Pancreas (tissue), 10 donors: ENCODE measurements at regions not wholly inside any gene's neighbourhood (a gene's known extent, or its start where the extent isn't known, plus 50 kb on each side); places are given as distances from the start of the nearest gene placed in this dataset.

Experiments used
- ATAC-seq, 4 donors: fragments of 200-7000 bp; cut with Tn5 transposase; one replicate each; pipeline versions ENCODE4 v1.8.0 to v1.9.1; 2020; ENCODE audit warnings: mild to moderate bottlenecking in 4 of 4, moderate library complexity in 4 of 4
- DNase-seq, 6 donors: peaks; one replicate each; pipeline ENCODE4 v3.0.0-alpha.2; 2020
- FAIRE-seq: peaks from 2 replicates; lab custom pipeline; 2012; peaks lifted over from hg19 to GRCh38; lab: Jason Lieb, UNC
- H3K27ac ChIP-seq, 4 donors: fragments of 200-600 bp; sonication (generic); 1 replicate in 3 of 4; 2 replicates in 1 of 4; pipeline versions ENCODE4 v1.5.0 to v1.8.0; 2020
- H3K27me3 ChIP-seq, 4 donors: fragments of 200-600 bp; one replicate each; pipeline ENCODE4 v1.8.0; 2021
- H3K36me3 ChIP-seq, 3 donors: fragments of 200-600 bp; sonication (generic) in 1 of 3; one replicate each; pipeline versions ENCODE4 v1.5.0 to v1.8.0; 2020 to 2021
- H3K4me1 ChIP-seq, 3 donors: fragments of 200-600 bp; one replicate each; pipeline ENCODE4 v1.8.0; 2021
- H3K4me3 ChIP-seq, 4 donors: fragments of 200-600 bp; sonication (generic) in 2 of 4; one replicate each; pipeline versions ENCODE4 v1.5.0 to v1.8.0; 2020 to 2021
- H3K9me3 ChIP-seq, 4 donors: fragments of 200-600 bp; one replicate each; pipeline ENCODE4 v1.8.0; 2021
- WGBS, 2 donors: extraction: QIAGEN DNeasy Blood & Tissue Kit; methylation state at CpG; one replicate each; pipeline ENCODE4 v1.1.7; 2013; 5-methylcytosine and 5-hydroxymethylcytosine counted together
- intact Hi-C, 3 donors: fragments of 100-400 bp; cut with DNase I; formaldehyde crosslinking; loops; one replicate each; pipeline versions ENCODE4 v1.11.1 to v1.14.2; 2022
- TF ChIP-seq, protein P1 (sequence below), 4 donors: fragments of 200-600 bp; sonication (generic) in 3 of 4; IDR thresholded peaks; one replicate each; pipeline versions ENCODE4 v1.5.0 to v1.8.0; 2021; ENCODE audit warnings: antibody characterized with exemption in 4 of 4
- donor health status: healthy with polysubstance abuse.
- donor health status: DM: no; HTN: no; CAD: no; lungs with moderate emphysema.
- donor health status: DM: no; HTN: no; CAD: no.
- donor health status: control.
- donor health status: control.
- donor health status: Bipolar disorder and iron deficiency.
- donor health status: DM: yes; HTN: yes; CAD: no.
- donor health status: DM: no; HTN: no; CAD: no.
- donor health status: DM: no; HTN: no; CAD: no.
- donor health status: DM: yes; HTN: yes; CAD: no.

DNA sequence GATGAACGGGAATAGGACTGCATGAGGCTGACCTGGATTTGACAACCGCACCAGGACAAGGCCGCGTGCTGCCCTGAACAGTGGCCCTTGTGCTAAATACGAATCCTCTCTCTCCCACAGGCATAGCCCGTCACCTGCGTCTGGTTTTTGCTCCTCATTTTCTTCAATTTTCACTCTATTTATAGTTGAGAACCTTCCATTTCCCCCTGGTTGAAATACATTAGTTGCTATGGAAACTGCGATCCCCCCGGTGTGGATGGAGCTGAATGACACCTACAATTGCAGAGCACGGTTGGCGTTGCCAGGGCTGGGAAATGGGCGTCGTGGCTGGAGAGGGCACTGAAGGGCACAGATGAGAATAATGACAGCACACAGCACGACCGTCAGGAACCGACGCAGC lies 158.6 kb upstream of the PITRM1 start:
- Histone ChIP-seq H3K36me3 (no peaks in the 10 kb centered on the region), H3K4me1 (no peaks in the 10 kb centered on the region), H3K4me3 (no peak overlapping the region), H3K9me3 (no peaks in the 10 kb centered on the region), H3K27ac (no peak overlapping the region), H3K27me3 (no peaks in the 10 kb centered on the region)
- TF ChIP-seq, protein P1, sequence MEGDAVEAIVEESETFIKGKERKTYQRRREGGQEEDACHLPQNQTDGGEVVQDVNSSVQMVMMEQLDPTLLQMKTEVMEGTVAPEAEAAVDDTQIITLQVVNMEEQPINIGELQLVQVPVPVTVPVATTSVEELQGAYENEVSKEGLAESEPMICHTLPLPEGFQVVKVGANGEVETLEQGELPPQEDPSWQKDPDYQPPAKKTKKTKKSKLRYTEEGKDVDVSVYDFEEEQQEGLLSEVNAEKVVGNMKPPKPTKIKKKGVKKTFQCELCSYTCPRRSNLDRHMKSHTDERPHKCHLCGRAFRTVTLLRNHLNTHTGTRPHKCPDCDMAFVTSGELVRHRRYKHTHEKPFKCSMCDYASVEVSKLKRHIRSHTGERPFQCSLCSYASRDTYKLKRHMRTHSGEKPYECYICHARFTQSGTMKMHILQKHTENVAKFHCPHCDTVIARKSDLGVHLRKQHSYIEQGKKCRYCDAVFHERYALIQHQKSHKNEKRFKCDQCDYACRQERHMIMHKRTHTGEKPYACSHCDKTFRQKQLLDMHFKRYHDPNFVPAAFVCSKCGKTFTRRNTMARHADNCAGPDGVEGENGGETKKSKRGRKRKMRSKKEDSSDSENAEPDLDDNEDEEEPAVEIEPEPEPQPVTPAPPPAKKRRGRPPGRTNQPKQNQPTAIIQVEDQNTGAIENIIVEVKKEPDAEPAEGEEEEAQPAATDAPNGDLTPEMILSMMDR (IDR thresholded peaks at IDR 0.05) = no peak
- FAIRE-seq (no peak), DNase-seq (no peak), ATAC-seq (no peak)
- 83 to 88% methylated on average over 17 of the region's 17 CpGs for WGBS, 2 donors
- intact Hi-C loops = no loop called here

DNA sequence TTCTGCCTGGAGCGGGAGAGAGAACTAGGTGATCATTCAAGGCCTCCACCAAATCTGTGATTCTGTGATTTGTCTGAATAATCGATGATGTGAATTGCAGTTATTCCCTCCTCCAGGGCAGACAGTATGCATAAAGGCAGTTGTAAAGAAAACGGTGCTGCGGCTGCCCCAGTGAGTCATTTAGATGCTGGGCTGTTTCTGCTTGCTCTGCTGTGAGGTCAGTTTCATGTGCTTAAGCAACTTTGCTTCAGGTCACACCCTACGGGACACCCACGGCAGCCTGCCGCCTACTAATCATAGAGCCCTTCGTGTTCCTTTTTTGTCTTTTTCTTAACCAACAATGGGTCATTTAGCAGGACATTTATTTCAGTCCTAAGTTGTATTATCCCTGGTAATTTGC lies 158.1 kb upstream of the PITRM1 start:
- Histone ChIP-seq H3K4me3 (no peak overlapping the region), H3K27me3 (no peaks in the 10 kb centered on the region), H3K9me3 (no peaks in the 10 kb centered on the region), H3K36me3 (no peaks in the 10 kb centered on the region), H3K27ac (no peak overlapping the region), H3K4me1 (no peaks in the 10 kb centered on the region)
- WGBS, 2 donors = 46 to 71% methylated on average over 8 of the region's 8 CpGs
- intact Hi-C loops = no loop called here
- TF ChIP-seq, protein P1 (IDR thresholded peaks at IDR 0.05) = no peak
- FAIRE-seq = no peak
- DNase-seq = no peak
- peak in 2 of 4 donors; percentile 23 to 48 for ATAC-seq

DNA sequence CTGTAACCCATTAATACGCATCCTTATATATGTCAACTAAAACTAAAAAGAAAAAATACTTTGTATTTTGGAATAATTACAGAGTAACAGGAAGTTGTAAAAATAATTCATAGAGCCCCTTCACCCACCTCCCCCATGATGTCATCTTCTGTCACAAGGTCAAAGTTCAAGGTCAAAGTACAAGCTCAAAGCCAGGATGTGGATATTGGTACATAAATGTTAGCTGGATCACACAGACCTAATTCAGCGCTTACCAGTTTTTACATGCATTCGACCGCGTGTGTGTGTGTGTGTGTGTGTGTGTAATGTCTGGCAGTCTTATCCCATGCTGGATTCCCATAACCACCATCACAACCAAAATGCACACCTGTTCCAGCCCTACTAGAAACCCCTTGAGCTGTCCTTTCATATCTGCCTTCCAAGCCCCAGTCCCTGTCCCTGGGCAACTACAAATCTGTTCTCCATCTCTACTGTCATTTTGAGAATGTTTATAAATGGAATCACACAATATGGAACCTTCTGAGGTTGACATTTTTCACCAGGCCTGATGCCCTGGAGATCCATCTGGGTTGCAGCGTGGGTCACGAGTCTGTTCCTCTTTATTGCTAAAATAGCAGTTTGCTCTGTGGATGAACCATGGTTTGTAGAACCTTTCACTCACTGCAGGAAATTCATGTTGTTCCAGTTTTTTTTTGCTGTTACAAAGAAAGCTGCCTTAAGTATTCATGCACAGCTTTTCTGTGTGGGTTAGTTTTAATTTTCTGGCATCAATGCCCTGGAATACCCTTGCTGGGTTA lies 153.6 kb upstream of the PITRM1 start:
- H3K9me3 ChIP-seq = no peaks in the 10 kb centered on the region
- intact Hi-C loops = no loop called here
- FAIRE-seq (no peak), DNase-seq (no peak), ATAC-seq (no peak)
- no peak overlapping the region for H3K27ac ChIP-seq
- TF ChIP-seq, protein P1 (IDR thresholded peaks at IDR 0.05) = no peak
- H3K4me1 ChIP-seq = no peaks in the 10 kb centered on the region
- WGBS, 2 donors = 80 to 87% methylated on average over 7 of the region's 7 CpGs
- no peaks in the 10 kb centered on the region for H3K27me3 ChIP-seq
- no peaks in the 10 kb centered on the region for H3K36me3 ChIP-seq
- H3K4me3 ChIP-seq = no peak overlapping the region

DNA sequence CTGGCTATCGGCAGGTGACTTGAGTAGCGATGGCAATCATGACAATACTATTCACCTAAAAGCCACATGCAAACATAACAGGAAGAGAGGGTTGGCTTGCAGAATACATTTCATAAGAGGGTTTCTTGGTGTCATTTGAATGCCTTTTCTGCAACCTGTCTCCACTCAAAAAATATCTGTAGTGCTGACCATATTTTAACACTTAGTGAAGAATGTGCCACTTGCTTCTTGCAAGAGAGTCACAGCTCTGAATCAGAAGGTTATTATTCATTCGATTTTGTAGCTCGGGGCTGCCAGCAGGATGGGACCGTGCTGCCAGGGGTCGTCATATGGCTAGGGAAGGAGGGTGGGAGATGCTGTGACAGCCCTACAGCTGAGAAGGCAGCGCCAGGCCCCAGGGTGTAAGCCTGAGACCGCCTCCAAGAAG lies 152.0 kb upstream of the PITRM1 start:
- Histone ChIP-seq H3K4me3 (no peak overlapping the region), H3K4me1 (no peaks in the 10 kb centered on the region), H3K9me3 (no peaks in the 10 kb centered on the region), H3K27me3 (no peaks in the 10 kb centered on the region), H3K36me3 (no peaks in the 10 kb centered on the region), H3K27ac (no peak overlapping the region)
- DNase-seq (no peak), ATAC-seq (no peak), FAIRE-seq (no peak)
- TF ChIP-seq, protein P1 (IDR thresholded peaks at IDR 0.05) = no peak
- intact Hi-C loops = no loop called here
- WGBS, 2 donors = 69 to 79% methylated on average over 8 of the region's 8 CpGs

DNA sequence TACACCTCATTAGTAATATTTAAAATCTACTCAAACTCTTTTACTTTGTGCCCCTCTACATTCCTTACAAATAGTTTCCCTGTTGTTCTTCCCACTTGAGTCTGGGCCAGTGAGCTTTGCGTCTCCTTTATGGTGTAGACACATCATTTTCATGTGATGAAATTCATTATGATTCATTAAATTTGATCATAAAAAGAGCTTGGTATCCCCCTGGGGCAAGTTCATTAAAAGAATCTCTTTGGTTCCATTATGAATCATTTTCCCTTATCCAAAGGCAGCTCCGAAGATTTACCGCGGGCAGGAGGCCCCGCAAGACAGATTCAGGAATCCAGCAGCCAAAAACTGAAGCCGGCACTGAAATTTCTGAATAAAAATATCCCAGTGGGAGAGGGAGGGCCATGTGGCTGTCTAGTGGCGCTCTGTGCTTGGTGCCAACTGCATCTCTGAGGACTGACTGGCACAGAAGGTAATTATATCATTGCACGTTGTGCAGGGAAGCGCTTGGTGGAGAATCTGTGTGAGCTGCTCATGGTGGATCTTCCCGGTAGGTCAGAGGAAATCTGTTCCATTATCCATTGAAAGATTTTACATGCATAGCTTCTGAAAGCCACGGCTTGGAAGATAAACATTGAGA lies 151.4 kb upstream of the PITRM1 start:
- FAIRE-seq = no peak
- Histone ChIP-seq H3K4me1 (no peaks in the 10 kb centered on the region), H3K9me3 (no peaks in the 10 kb centered on the region), H3K27ac (no peak overlapping the region), H3K27me3 (no peaks in the 10 kb centered on the region), H3K36me3 (no peaks in the 10 kb centered on the region), H3K4me3 (no peak overlapping the region)
- intact Hi-C loops = no loop called here
- no peak for DNase-seq
- no peak for ATAC-seq
- TF ChIP-seq, protein P1 (IDR thresholded peaks at IDR 0.05) = no peak
- 78 to 79% methylated on average over 11 of the region's 11 CpGs for WGBS, 2 donors
